Fibroblast of lung (primary cell): ENCODE measurements at regions not wholly inside any gene's neighbourhood (a gene's known extent, or its start where the extent isn't known, plus 50 kb on each side); places are given as distances from the start of the nearest gene placed in this dataset.

Experiments
- DNase-seq, 2 donors: peaks; one replicate each; pipeline versions ENCODE4 v3.0.0 to v3.0.0-alpha.2; 2010; ENCODE audit warnings: low read depth in 2 of 2
- H2AFZ ChIP-seq: 2 replicates; pipeline ENCODE4 v1.5.1; 2012; ENCODE audit warnings: low read length, control low read depth, inconsistent platforms
- H3K27ac ChIP-seq: 2 replicates; pipeline ENCODE4 v1.5.1; 2011; ENCODE audit warnings: low read length, control low read depth; ENCODE audit not compliant: insufficient read depth
- H3K27me3 ChIP-seq: 2 replicates; pipeline ENCODE4 v1.5.1; 2011; ENCODE audit warnings: mild to moderate bottlenecking, low read length; ENCODE audit not compliant: control insufficient read depth, insufficient read depth
- H3K36me3 ChIP-seq: 2 replicates; pipeline ENCODE4 v1.5.1; 2011; ENCODE audit warnings: low read length; ENCODE audit not compliant: control insufficient read depth, insufficient read depth
- H3K4me1 ChIP-seq: 2 replicates; pipeline ENCODE4 v1.5.1; 2011; ENCODE audit warnings: low read length; ENCODE audit not compliant: control insufficient read depth, insufficient read depth; ENCODE audit errors: extremely low read depth
- H3K4me2 ChIP-seq: 2 replicates; pipeline ENCODE4 v1.5.1; 2011; ENCODE audit warnings: low read length, control low read depth; ENCODE audit not compliant: insufficient read depth; ENCODE audit errors: extremely low read depth
- H3K4me3 ChIP-seq, 4 experiments: fragments of 200-600 bp in 1 of 4; sonication (generic) in 1 of 4; replicated peaks in 1 of 4; 2 replicates each; pipeline ENCODE4 v1.5.1; 2011 to 2016; ENCODE audit warnings: low read length in 4 of 4, low read depth in 3 of 4, mild to moderate bottlenecking in 3 of 4, control low read depth in 2 of 4, inconsistent platforms in 1 of 4, mixed read lengths in 1 of 4; ENCODE audit not compliant: insufficient read depth in 1 of 4; ENCODE audit errors: control extremely low read depth in 1 of 4
- H3K79me2 ChIP-seq: 2 replicates; pipeline ENCODE4 v1.5.1; 2012; ENCODE audit warnings: mild to moderate bottlenecking, low read length, inconsistent platforms; ENCODE audit not compliant: control insufficient read depth, insufficient read depth
- H3K9ac ChIP-seq: 2 replicates; pipeline ENCODE4 v1.5.1; 2011; ENCODE audit warnings: mild to moderate bottlenecking, low read length, control low read depth; ENCODE audit not compliant: insufficient read depth
- H3K9me3 ChIP-seq: 2 replicates; pipeline ENCODE4 v1.5.1; 2012; ENCODE audit warnings: low read depth, low read length; ENCODE audit not compliant: control insufficient read depth, insufficient read depth
- H4K20me1 ChIP-seq: 2 replicates; pipeline ENCODE4 v1.5.1; 2011; ENCODE audit warnings: low read length; ENCODE audit not compliant: control insufficient read depth, insufficient read depth; ENCODE audit errors: extremely low read depth
- CTCF ChIP-seq, 2 donors: IDR thresholded peaks in 1 of 2; conservative IDR thresholded peaks in 1 of 2; 1 replicate in 1 of 2; 2 replicates in 1 of 2; pipeline ENCODE4 v1.5.1; 2011 to 2012; ENCODE audit warnings: low read length in 2 of 2, control low read depth in 1 of 2, inconsistent platforms in 1 of 2, low read depth in 1 of 2, mild to moderate bottlenecking in 1 of 2
- EZH2 ChIP-seq: IDR thresholded peaks from 2 replicates; pipeline ENCODE4 v1.5.1; 2012; ENCODE audit warnings: low read length, control low read depth, mild to moderate bottlenecking; ENCODE audit errors: missing control alignments

DNA sequence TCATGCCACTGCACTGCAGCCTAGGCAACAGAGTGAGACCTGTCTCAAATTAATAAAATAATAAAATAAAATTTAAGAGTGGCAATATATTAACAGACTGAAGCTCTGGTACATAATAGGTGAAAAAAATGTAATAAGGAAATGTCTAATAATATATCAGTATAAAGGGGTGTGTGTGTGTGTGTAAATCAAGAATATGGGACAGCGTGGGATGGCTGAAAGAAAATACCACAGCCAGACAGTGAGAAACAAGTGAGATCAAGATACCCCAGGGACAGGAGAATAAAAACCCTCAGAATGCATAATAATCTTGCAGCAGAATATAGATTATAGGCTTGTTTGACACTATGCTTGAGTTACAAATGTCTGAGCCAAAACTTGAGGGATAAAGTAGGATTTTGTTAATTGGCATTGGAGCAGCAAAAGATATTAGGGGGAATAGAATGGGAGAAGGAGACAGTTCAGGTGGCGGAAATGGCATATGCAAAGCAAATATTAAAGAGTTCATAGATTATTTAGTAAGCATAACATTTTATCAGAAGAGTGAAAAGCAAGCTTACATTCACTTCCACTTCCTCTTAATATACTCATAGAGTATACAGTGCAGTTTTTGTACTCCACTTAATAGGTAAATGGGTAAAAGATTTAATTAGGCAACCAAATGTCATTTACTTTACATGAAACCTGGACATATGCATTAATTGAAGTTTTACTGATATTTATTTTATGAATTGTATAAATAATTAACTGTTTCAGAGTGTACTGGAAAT is 398.5 kb upstream of the GJE1 start:
- H3K27ac ChIP-seq, result no peak overlapping the region
- no peak for DNase-seq
- H3K36me3 ChIP-seq, result no peaks in the 10 kb centered on the region
- no peaks in the 10 kb centered on the region for H3K9me3 ChIP-seq
- no peak overlapping the region for H3K4me3 ChIP-seq
- H4K20me1 ChIP-seq, result no peaks in the 10 kb centered on the region
- H3K27me3 ChIP-seq, result no peaks in the 10 kb centered on the region
- no peak overlapping the region for H3K4me2 ChIP-seq
- H3K9ac ChIP-seq, result no peak overlapping the region
- TF ChIP-seq EZH2, result no peak
- TF ChIP-seq CTCF (conservative IDR thresholded peaks at IDR 0.05 in 1 of 2, IDR thresholded peaks at IDR 0.05 in 1 of 2; ENCODE audit: low read depth in 1 of 2, low read length in 2 of 2), result no peak
- no peaks in the 10 kb centered on the region for H3K79me2 ChIP-seq
- H2AFZ ChIP-seq, result no peak overlapping the region
- H3K4me1 ChIP-seq, result no peaks in the 10 kb centered on the region

DNA sequence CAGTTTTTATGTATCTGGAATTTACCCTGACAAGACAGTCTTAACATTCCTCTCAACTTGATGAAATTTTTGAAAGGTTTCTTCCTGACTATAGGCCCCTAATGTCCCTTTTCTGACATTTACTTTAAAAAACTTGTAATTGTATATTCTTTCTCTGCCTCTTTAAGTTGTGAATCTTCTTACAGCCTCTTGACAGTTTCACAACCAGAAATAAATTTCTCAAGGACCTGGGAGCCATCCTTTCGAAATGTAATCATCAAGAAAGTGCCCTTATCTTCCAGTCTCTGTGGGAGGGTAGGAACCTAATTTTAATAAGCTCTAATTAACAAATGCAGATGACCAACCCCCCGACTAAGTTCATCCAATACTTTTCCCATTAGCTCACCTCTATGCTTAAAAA is 403.6 kb upstream of the GJE1 start:
- no peaks in the 10 kb centered on the region for H3K36me3 ChIP-seq
- no peak overlapping the region for H3K27ac ChIP-seq
- no peak overlapping the region for H2AFZ ChIP-seq
- H4K20me1 ChIP-seq, result no peaks in the 10 kb centered on the region
- H3K9me3 ChIP-seq, result no peaks in the 10 kb centered on the region
- H3K4me2 ChIP-seq, result no peak overlapping the region
- no peaks in the 10 kb centered on the region for H3K79me2 ChIP-seq
- no peaks in the 10 kb centered on the region for H3K4me1 ChIP-seq
- TF ChIP-seq EZH2 (no peak), CTCF (conservative IDR thresholded peaks at IDR 0.05 in 1 of 2, IDR thresholded peaks at IDR 0.05 in 1 of 2; ENCODE audit: low read depth in 1 of 2, low read length in 2 of 2) (no peak)
- H3K27me3 ChIP-seq, result no peaks in the 10 kb centered on the region
- no peak overlapping the region for H3K9ac ChIP-seq
- H3K4me3 ChIP-seq, result no peak overlapping the region
- no peak for DNase-seq

GRCh38 chr6:141728330-141728729 is 404.4 kb upstream of the GJE1 start:
- H3K9ac ChIP-seq, result no peak overlapping the region
- no peaks in the 10 kb centered on the region for H3K79me2 ChIP-seq
- no peaks in the 10 kb centered on the region for H3K4me1 ChIP-seq
- no peaks in the 10 kb centered on the region for H3K27me3 ChIP-seq
- no peaks in the 10 kb centered on the region for H3K36me3 ChIP-seq
- no peak for DNase-seq
- no peak overlapping the region for H3K27ac ChIP-seq
- H2AFZ ChIP-seq, result peak overlapping the region; percentile 5
- H3K4me3 ChIP-seq, result peak overlapping the region in 1 of 4 experiments; percentile 15
- no peaks in the 10 kb centered on the region for H4K20me1 ChIP-seq
- H3K9me3 ChIP-seq, result no peaks in the 10 kb centered on the region
- TF ChIP-seq EZH2, result no peak
- peak overlapping the region; percentile 1 for H3K4me2 ChIP-seq
